NCI-H187 treated with DMSO at 0.1 percent for 48 hours (cell line): ENCODE measurements at regions not wholly inside any gene's neighbourhood (a gene's known extent, or its start where the extent isn't known, plus 50 kb on each side); places are given as distances from the start of the nearest gene placed in this dataset.
"Not testable (repeated sequence)": the region's sequence is repeated elsewhere in the genome, so short reads cannot be mapped to it uniquely, and the experiment has no call there.

Source experiments
- DNase-seq: peaks from one replicate; lab custom pipeline; 2025; lab: John Stamatoyannopoulos, UW

DNA sequence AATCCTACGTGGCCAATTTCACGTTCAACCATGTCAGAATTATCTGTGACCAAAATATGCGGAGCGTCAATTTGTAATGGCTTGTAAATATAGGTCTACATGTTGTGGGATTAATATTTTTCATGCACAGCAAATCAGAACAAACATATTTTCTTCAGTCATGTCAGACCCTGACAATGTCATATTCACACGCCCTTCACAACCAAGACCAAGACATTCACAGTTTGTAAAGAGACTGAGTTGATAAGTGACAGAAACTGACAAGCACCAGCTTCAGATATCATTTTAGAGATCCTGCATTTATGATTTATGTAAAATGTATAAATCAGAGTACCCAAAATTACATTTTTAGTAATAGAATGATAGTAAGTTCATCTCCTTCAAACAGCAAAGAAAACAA, 57.3 kb upstream of the NOVA1 start:
- no peak for DNase-seq

DNA sequence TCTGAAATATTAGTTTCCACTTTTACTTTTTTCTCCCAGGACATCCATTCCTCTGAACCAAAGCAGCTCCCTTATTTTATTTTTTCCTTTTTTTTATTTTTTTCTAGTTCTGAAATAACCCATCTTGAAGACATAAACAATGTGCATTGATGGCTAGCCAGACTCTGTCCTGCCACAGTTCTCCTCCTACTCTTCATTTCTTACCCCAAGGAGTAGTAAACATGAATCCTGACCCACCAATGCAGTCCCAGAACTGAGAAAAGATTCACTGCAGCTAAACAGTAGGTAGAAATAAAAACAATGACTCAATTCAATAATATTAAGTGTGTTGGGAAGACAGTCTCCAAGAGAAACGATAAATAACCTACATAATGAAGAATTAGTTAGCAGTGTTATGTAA, 65.7 kb upstream of the NOVA1 start:
- DNase-seq, result no peak

DNA sequence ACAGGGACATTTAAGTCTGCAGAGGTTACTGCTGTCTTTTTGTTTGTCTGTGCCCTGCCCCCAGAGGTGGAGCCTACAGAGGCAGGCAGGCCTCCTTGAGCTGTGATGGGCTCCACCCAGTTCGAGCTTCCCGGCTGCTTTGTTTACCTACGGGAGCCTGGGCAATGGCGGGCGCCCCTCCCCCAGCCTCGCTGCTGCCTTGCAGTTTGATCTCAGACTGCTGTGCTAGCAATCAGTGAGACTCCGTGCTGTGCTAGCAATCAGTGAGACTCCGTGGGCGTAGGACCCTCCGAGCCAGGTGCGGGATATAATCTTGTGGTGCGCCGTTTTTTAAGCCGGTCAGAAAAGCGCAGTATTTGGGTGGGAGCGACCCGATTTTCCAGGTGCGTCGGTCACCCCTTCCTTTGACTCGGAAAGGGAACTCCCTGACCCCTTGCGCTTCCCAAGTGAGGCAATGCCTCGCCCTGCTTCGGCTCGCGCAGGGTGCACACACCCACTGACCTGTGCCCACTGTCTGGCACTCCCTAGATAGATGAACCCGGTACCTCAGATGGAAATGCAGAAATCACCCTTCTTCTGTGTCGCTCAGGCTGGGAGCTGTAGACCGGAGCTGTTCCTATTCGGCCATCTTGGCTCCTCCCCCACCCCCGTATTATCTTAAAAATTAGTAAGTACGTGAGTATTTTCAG, 81.0 kb upstream of the NOVA1 start:
- not testable (repeated sequence) for DNase-seq

DNA sequence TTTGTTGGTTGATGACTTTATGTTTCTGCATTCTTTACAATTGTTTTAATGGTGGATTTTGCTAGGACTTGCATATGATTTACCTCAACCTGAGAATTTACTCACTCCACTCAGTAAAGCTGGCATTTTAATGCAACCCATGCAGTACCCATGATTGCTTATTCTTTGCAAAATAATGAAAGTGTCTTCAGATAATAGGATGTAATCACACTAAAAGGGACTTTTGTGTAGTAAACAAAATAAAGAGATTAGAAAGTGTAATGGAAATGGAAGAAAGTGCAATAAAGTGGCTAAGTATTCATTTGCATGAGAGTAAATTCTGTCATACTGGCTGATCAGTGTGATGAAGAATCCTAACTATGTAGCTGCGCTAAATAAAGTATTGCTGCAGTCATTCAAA, 87.6 kb upstream of the NOVA1 start:
- no peak for DNase-seq

DNA sequence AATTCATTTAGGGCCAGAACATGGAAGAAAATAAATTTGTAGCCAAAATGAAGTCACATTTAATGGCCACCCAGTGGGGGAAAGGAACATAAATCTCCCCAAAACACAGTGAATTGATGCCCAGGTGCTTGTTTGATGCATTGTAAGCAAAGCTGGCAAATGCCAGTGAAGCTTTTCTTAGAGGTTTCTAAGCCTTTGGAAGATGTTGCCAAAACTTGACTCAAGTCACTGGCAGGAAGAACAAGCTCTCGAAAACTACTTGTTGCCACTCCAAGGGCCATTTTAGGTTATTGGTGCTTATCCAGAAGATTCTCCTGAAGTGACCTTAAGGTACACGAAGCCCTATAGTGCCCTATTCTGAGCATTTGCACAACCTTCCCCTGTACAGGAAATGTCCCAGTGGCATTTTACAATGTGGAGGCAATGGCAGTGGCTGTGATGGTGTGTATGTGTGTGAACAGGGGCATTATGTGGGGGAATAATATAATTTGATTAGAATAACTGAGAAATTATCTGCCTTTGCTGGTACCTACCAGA, 89.5 kb upstream of the NOVA1 start:
- DNase-seq, result no peak

DNA sequence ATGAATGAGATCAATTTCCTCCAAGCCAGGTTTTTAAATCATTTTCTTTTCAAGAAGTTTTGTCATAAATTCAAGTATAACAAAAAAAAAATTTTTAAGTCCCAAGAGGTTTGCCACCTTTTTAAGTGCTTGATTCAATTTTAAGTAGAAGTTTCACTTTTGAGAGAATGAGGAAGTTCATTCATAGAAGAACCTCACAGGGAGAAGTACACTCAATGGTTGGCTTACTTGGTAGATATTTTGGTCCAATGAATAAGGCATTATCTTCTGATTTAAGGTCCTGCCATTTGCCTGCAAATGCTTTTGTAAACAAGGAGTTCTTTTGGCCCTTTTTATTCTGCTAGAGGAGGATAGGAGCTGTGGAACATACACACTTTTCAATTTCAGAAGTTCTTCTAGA, 96.7 kb upstream of the NOVA1 start:
- no peak for DNase-seq

DNA sequence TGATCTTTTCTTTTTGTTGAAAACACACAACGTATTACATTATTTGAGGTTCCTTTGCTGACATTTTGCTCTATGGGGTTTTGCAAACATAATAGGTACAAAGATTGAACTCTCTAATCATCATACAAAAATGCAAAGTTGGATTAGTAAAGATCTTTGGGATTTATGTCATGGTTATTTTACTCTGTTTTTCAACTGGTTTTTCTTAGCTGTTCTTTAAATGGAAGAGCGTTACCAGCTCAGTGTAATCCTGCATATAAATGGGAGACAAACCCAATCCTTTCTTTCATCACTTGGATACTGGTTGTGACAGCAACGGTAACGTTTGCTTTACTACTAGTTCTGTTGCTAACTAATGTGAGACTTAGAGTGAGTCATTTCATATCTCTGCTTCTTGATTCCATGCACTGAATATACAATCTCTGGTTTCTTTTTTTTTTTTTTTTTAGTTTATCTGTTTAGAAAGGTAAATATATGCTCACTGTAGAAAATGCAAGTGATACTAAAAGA, 104.9 kb upstream of the NOVA1 start:
- no peak for DNase-seq

DNA sequence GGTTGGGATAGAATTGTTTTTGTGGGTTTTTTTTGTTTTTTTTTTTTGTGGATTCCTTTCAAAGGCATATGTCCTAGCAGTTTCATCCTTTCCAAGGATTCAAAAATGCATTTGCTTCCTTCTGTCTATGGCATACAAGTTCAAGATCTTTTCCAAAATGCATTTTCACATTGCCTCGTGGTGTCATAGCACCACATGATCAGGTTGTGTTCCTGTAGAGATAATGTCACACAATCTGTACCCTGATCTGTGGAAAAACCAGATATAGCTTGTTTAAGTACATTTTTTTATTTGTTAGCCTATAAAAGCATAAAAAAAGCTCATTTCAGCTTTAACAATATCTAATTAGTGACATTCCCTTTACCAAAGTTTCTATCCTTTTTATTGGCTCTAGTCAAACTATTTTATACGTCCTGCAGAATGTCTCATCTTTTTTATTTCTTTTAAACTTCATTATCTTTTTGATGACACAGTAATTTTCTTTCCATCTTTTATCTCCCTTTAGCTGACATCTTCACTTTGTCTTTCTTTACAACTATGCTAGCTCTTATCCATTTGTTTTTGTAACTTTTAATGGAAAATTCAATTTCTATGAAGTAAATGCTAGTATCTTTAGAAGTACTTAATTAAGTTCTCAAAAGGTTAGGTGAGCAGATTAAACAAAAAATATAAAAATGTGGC, 106.0 kb upstream of the NOVA1 start:
- no peak for DNase-seq

DNA sequence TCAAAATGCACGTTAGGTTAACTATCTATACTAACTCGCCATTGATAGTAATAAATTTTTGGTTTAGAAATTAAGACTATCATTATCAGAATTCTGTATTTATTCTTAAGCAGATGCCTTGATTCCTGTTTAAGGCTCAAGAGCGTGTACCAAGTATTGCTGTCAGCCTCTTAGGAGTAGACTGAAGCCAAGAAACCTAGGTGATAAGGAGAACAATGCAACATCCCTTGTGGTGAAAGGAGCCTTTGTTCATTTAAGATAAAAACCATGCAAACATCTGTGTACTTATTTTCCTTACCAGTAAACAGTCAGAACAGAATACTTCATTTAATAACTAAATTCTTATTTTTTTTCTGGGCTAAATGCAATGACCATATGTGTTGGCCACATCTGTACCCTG, 109.4 kb upstream of the NOVA1 start:
- no peak for DNase-seq

DNA sequence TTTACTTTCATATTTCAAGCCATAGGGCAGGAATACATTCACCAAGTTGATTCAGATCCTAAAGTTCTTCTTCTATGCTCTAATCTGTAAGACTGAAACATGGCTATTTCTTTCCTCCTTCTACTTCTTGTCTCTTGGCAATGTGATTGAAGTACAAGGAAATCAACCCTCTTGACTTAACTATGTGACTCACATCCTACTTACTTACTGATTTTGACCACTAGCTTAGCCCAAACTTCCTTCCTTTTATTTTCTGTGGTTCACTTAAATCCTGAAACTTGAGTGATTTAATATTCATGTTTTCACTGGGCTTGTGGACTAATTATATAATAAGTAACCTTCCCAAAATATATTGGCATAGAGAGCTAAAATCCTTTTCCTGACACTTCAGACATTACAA, 111.2 kb upstream of the NOVA1 start:
- DNase-seq, result no peak

DNA sequence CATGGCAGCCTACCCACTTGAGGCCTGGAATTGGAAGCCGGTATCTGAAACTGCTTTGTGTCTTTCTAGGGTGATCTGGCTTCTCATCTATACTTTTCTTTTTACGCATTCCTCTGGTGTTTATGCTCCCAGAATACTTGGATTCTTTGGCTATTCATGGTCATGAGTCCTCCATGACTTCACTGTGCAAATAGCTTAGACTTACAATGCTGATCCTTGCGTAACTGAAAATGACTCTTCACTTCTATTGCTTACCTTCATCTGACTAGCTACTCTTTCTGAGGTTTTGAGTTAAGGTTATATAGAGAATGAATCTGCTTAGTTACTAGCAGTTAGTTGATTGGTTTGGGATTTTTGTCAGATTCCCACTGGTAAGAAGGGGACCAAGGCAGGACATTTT, 121.7 kb upstream of the NOVA1 start:
- no peak for DNase-seq

DNA sequence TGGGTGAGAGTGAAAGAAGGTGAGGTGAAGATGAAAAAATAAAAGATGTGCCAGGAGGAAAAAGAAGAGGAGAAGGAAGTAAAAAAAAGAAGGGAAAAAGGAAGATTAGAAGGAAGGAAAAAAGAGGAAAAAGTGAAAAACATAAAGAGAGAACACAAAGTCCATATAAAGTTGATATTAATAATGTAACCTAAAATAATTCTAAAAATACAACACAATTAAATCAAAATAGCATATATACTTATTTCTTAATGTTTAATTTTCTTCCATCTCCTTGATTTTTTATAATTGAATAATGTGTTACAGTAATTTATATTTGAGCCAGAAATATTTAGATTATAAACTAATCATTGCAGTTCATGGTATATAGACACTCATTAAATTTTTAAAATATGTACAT, 124.4 kb upstream of the NOVA1 start:
- DNase-seq, result no peak

DNA sequence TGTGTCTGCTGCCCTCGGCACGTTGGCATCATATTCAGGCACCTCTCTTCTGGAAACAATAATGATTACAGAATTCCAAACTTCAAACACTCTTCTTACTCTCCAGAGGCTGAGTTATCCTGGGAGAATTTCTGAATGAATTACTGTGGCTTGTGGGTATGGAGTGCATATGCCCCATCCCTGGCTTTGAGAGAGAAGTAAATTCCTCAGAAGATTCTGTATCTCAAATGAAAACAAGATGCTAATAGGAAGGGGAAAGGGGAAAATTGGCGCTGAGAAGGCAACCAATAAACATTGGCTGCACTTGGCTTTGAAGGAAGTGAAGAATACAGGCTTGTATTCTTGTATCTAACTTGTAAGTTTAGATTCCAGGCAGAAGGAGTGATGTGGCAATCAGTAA, 132.0 kb upstream of the NOVA1 start:
- no peak for DNase-seq

DNA sequence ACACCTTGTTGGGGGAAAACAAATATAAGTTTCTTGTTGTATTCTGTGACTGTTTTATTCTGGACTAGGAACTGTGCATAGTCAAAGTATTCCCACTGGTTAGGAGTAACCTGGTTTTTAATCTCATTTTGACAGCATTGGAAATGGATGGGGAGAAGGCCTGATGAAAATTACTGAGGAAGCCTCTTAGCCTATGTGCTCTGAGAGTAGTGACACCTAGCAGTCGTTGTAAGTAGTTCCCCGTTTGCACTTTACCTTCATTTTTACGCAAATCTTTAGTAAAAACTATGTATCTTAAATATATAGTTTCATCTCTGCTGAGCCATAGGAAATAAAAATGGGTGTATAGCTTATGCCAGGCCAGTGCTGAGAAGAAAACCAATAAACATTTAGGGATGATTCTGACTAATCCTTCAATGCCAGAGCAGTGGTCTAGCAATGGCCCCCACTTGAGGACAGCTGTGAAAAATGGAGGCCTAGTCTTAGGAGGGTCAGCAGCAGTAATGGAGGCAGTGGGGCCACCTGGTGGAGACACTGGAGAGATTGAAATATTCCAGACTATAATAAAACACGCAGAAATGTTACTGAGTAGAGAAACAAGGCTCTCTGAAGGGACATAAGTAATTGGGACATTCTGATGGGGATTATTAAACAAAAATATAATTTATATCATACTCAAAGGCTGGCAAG, 133.2 kb upstream of the NOVA1 start:
- DNase-seq, result no peak

DNA sequence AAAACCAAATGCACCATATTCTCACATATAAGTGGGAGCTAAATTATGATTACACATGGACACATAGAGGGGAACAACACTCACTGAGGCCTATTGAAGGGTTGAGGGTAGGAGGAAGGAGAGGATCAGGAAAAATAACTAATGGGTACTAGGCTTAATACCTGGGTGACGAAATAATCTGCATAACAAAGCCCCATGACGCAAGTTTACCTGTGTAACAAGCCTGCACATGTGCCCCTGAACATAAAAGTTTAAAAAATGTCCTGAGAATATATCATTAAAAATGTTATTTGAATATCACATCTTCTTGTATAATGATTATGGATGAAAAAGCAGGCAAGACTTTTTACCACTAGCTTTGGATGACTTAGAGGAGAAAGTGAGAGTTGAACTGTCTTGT, 138.0 kb upstream of the NOVA1 start:
- no peak for DNase-seq

DNA sequence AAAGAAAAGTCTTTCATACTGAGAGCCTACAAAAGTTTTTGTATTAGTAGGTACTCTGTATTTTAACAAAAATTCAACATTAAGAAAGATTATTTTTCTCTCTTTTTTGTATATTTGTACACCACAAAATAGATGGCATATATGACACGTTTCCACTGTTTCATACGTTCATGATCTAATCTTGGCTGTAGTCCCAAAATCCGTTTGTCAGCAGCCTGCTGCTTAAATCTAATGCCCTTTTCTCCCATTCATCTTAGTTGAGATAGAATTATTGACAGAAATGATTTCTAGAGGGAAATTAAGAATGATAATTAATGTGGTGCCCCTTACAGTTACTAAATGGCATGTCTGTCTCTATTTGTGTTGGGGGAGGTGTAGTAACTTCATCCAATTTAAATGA, 140.7 kb upstream of the NOVA1 start:
- DNase-seq, result no peak

DNA sequence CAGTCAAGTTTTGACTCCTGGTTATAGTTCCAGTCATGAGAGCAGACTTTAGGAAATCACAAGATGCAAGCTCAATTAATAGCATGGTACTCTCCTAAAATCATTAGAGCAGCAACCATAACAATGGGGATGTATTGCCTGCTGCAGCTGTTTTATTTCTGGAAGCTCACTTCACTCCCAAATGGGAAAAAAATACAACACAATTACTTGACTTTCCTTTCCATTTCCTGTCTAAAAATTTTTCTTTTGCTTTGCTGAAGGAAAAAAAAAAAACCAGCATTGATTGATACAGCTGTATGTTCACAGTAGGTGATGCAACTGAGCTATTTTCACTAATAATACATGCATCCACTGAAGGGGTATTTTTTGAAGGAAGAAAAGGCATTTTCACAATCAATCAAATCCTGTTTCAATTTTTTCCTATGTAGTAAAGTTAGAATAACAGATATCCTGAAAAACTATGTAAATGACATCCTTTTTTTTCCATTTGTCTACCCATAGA, 143.9 kb upstream of the NOVA1 start:
- DNase-seq, result no peak

DNA sequence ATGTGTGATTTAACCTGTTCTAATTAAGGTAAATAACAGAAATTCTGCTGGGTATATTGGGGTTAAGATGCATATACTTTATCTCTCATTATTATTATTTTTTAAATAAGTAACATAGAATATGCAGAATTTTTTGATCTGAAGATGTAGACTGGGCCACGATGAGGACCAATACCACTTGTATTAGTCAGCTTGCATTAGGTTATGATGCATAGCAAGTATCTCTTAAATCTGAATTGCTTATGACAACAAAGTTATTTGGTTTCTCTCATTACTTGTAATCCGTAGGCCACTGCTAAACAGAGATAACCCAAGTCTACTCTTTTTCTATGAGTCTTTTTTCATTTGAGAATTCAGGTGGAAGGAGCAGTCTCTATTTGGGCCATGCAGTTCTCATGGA, 145.5 kb upstream of the NOVA1 start:
- DNase-seq, result no peak

DNA sequence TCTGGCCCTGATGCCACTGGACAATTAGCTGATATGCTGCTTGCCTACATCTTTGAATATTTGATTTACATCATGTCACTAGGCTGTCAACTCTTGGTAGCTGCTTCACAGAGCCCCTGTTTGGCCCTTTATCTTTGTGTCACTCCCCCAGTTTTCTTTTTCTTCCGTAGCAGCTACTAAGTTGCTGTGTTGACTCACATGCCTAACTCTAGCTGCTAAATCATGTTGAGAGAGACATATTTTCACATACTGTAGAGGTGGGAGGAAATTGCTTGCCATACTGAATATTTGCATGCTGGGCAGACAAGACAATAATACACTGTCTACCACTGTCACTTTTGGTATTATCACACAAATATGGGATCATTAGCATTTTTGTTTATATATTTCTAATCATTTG, 147.1 kb upstream of the NOVA1 start:
- no peak for DNase-seq

DNA sequence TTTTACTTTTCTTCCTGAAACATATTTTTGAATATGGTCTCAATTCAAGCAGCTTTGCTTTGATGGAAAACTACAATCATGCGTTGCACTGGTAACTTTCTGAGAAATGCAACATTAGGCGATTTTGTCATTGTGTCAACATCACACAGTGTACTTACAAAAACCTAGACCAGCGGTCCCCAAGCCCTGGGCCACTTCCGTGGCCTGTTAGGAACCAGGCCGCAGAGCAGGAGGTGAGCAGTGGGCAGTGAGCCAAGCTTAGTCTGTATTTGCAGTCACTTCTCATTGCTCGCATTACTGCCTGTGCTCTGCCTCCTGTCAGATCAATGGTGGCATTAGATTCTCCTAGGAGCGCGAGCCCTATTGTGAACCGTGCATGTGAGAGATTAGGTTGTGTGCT, 163.7 kb upstream of the NOVA1 start:
- no peak for DNase-seq

DNA sequence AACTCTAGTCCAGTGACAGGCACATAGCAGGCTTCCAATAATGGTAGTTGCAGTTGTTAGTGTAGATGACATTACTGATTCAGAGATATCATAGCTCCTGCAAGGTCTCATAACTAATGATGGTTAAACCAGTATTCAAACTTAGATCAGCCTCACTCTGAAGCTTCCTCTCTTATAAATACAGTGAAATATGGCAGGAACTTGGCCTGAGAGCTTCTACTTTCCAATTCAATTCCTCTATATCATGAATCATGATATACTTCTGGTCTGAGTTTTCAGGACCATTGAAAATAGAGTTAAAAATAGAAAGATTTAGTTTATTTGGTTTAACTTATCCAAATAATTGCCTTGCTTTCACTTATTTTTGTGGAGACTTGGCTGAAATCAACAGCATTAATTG, 167.5 kb upstream of the NOVA1 start:
- DNase-seq, result no peak

DNA sequence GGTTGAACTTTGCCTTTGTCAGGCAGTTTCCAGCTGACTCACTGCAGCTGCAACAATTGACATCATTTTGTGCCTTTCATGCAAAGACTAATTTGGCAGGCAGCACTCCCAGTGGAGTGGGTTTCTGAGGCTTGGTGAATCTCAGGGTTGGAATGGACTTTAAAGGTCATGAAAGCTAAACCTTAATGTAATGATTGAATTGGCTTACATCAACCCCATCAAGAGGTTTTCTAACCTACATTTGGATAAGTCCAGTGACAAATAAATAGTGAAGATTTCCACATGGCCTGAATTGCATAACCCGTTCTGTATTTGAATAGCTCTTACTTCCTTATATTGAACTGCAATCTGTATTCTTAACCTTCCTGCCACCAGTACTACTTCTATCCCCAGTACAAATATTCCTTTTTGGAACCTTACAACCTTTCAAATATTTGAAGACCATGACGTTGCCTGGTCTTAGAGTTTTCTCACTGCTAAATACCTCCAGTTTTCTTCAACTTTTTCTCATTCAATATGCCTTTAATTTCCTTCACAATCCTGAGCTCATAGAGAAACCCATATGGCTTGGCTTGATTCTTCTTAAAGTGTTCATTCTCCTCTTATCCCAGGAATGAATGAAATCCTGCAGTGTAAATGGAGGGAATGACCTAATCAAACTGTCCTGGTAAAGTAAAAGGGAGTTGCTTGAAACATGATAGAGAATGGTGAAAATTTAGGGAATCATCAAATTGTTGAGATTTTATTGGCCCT, 168.1 kb upstream of the NOVA1 start:
- no peak for DNase-seq
